ENCODE measurements at regions not wholly inside any gene's neighbourhood (a gene's known extent, or its start where the extent isn't known, plus 50 kb on each side); places are given as distances from the start of the nearest gene placed in this dataset.

DNA sequence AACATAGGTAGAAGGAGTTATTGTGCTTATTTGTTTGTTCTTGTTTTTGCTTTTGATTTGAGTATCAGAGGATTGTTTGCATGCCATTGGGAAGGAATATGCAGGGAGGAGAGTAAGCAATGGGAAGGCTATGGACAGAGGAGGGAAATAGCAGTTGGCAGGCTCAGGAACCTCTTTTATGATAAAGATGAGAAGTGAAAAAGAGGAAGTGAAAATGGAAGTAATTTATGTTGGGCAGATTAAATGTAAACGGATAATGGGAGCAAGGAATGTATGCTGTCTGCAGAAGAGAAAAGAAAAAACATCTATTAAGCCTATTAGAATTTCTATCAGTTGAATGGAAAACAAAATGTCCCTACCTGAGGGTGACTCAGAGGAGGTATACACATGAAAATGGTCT lies 90.1 kb upstream of the NPSR1 start:
- Histone ChIP-seq H4K20me1 (ENCODE audit: insufficient read depth, low read length) (no peaks in the 10 kb centered on the region), H3K27me3 (ENCODE audit: control insufficient read depth, insufficient read depth, low read length) (no peaks in the 10 kb centered on the region), H3K14ac (replicated peaks; ENCODE audit: low read depth, low read length) (no peak overlapping the region), H3K4me1 (ENCODE audit: control insufficient read depth, insufficient read depth, low read length) (no peaks in the 10 kb centered on the region), H3K56ac (ENCODE audit: extremely low read depth, insufficient read depth, low read length) (no peak overlapping the region), H4K8ac (ENCODE audit: low read depth in 2 of 2, low read length in 2 of 2) (no peak overlapping the region), H3K9me3 (ENCODE audit: control insufficient read depth, insufficient read depth, low read length) (peaks cover 7% of the 10 kb centered on the region), H2BK20ac (ENCODE audit: low read depth, low read length) (no peak overlapping the region), H2AFZ (replicated peaks; ENCODE audit: low read length, poor library complexity) (no peak overlapping the region), H3K9ac (ENCODE audit: low read depth, low read length) (no peak overlapping the region), H2BK120ac (ENCODE audit: low read depth, low read length) (no peak overlapping the region), H3K4me2 (ENCODE audit: low read depth, low read length) (no peak overlapping the region), H2BK5ac (ENCODE audit: low read depth, low read length, poor library complexity, severe bottlenecking) (no peak overlapping the region), H3K79me1 (ENCODE audit: low read depth in 1 of 2, low read length in 2 of 2) (no peaks in the 10 kb centered on the region), H4K91ac (ENCODE audit: insufficient read depth, low read depth, low read length) (no peak overlapping the region), H2BK15ac (ENCODE audit: low read depth, low read length) (no peak overlapping the region), H2AK5ac (ENCODE audit: low read depth, low read length) (no peak overlapping the region), H4K5ac (ENCODE audit: low read depth, low read length) (no peak overlapping the region), H2AK9ac (replicated peaks; ENCODE audit: low read depth, low read length, poor library complexity) (no peak overlapping the region), H3K4ac (ENCODE audit: low read depth, low read length) (no peak overlapping the region), H3K18ac (ENCODE audit: low read depth, low read length) (no peak overlapping the region), H3K27ac (ENCODE audit: insufficient read depth, low read length) (no peak overlapping the region), H3K4me3 (ENCODE audit: insufficient read depth, low read depth, low read length) (no peak overlapping the region), H3K23ac (ENCODE audit: low read depth, low read length) (no peak overlapping the region), H3K9me1 (ENCODE audit: insufficient read depth, low read length) (no peaks in the 10 kb centered on the region), H3K36me3 (ENCODE audit: control insufficient read depth, insufficient read depth, low read length) (no peaks in the 10 kb centered on the region)
- CTCF ChIA-PET = no interaction called here
- intact Hi-C loops (cut with micrococcal nuclease) (no loop called here), dilution Hi-C loops (cut with HindIII; ENCODE audit: low sequenced_read_pairs, unreplicated experiment) (no loop called here), in situ Hi-C loops (cut with MboI; ENCODE audit: low sequenced_read_pairs) (no loop called here)
- BruUV-seq (replicated peaks) = no TSS peak
- no peak for ATAC-seq (ENCODE audit: low read depth)
- TF ChIP-seq SMC3 (IDR thresholded peaks at IDR 0.05; ENCODE audit: low read depth, low read length) (no peak), NFE2L2 (IDR thresholded peaks at IDR 0.05; ENCODE audit: low read depth, low read length) (no peak), BHLHE40 (IDR thresholded peaks at IDR 0.05; ENCODE audit: low read depth, low read length) (no peak), CEBPB (IDR thresholded peaks at IDR 0.05; ENCODE audit: low read depth, low read length) (no peak)
- DNase-seq = no peak
- WGBS, 2 experiments (ENCODE audit: extremely low coverage in 2 of 2, insufficient read length in 1 of 2) = 100% methylated on average over 1 of the region's 1 CpG; no CpG with 5 or more reads in 1 of the 2 experiments
- POLR2A ChIA-PET (ENCODE audit: unreplicated experiment) = no interaction called here

All from IMR-90 (cell line).